GM18868 (cell line): ENCODE measurements at regions not wholly inside any gene's neighbourhood (a gene's known extent, or its start where the extent isn't known, plus 50 kb on each side); places are given as distances from the start of the nearest gene placed in this dataset.
A peak's percentile ranks its signal among the peaks of the same experiment; 100 is the strongest.
"Not testable (repeated sequence)": the region's sequence is repeated elsewhere in the genome, so short reads cannot be mapped to it uniquely, and the experiment has no call there.

Experiments used
- ATAC-seq: cut with Tn5 transposase; IDR thresholded peaks from one replicate; pipeline ENCODE4 v1.9.1; 2021; ENCODE audit warnings: mild to moderate bottlenecking, moderate library complexity; ENCODE audit not compliant: unreplicated experiment

DNA sequence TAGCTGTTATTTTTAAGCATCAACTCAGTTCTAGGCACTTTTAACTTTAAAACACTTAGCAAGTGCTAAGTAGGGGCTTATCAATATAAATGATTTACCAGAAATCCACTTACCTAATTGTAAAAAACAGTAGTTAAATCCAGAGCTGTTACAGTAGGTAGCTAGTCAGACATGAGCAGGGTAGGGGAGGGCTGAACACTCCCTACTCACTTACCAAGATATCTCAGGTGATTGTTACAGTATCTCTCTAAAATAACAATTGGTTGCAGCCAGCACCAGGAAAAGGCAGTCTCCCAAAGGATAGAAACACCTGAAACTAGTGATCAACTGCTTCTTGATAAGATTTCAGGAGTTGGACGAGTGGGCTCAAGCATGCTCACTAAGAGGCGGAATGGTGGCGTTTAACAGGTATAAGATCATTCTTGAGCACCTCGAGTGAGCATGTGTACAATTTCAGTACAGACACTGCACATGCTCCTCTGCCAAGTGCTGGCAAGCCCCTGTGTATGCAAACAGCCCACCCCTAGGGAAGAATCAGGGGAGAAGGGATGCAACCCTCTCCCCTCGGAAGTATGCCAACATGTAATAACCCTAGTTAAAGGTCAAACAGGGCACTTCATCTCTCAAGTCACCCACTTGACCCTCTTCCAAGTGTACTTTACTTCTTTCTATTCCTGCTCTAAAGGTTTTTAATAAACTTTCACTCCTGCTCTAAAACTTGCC, 1113.6 kb upstream of the SEL1L start:
- no peak for ATAC-seq

DNA sequence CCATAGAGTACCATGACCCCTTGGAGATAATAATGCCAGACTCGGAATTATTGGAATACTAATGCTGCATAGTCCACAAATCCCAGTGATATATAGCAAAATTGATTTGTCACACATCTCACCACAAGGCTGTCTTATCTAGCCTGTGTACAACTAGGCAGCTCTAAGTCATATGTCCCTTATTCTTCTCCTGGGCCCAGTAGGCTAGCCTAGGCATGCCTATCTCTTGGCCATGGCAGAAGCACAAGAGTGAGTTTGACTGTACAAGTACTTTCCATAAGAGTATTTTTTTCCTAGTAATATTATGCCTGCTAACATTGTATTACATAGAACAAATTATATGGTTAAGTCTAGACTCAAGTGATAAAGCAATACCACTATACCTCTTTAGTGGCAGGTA, 1122.1 kb upstream of the SEL1L start:
- ATAC-seq, result no peak

DNA sequence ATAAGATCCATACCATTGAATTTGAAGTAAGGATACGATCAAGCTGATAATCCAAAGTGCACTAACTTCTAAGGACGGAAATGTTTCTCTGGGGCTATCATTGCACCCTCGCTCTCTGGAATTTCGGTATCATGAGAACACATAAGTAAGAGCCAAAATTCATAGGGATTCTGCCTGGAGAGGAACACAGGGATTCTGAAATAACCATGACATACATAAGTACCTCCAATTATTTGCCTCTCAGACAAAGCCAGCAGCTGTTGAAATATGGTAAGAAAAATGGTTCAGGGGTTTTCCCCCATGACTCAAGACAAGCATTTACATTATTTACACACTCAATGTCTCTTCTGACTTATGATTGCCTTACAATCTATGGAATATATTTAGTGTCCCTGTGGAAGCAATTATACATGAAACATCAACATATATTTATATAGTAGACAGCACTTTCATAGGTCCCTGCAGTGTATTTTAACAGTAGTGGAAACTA, 1123.6 kb upstream of the SEL1L start:
- ATAC-seq, result peak; percentile 91

DNA sequence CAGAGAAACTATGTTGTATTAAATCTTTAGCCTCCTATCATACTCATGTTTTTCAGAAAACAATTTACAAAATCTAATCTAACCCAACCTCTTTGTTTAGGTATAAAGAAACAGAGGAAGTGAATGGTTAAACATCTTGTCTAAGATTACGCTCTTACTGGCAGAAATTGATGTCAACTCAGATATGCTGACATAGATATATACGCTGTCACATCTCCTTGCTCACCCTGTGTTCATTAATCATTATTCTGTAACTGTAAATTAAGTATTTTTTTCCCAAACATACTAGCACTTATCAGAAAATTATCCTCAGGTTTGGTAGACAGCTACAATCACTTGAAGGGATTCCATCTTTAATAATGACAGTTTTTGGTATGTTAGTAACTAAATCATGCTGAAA, 1127.6 kb upstream of the SEL1L start:
- no peak for ATAC-seq

DNA sequence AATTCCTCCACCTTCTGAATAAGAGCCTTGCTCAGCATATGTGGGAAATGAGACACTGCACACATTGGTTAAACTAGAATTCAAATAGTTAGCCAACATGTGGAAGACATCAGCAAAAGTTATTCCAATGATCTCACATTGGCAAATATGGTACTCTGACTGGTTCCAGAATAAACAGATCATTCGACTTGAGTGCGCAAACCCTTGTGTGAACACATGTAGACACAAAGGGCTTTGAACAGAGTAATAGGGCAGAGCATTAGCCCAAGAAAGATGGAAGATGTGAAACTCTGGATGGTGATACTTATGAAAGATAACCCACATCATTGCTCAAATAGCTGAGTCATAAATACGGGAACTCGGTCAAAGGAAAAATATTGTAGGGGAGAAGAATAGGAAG, 1133.4 kb upstream of the SEL1L start:
- ATAC-seq, result no peak

DNA sequence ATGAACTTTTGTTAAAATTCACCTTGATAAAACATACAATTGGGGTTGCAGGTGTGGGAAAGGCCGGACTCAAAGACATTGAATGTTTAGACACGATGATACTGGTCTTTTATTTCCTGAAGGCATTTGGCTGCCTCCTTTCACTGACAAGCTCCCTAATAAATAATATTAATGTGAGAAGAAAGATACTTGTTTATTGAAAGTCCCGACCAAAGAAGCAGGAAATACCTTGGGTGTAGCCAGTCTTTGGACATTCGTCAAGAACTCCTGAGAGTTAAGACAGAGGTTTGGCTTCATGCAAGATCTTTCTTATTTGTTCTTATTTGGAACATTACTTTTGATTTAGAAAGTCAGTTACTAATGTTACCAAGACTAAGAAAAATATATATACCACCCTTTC, 1133.8 kb upstream of the SEL1L start:
- ATAC-seq, result no peak

DNA sequence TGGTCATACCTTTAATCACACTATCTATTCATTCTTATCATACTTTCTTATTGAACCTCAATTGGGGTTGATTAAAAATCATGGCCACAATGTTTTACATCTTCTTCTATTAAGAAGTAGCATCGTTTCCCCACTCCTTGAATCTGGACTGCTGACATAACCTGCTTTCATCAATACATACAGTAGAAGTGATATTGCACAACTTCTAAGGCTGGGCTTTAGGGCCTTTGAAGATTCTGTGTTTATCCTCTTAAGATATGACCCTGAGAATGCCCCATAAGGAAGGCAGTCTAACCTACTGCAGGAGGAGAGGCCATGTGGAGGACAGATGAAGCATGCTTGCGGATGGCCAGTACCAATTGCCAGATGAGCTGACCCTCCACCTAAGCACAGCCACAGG, 1142.8 kb upstream of the SEL1L start:
- ATAC-seq, result no peak

DNA sequence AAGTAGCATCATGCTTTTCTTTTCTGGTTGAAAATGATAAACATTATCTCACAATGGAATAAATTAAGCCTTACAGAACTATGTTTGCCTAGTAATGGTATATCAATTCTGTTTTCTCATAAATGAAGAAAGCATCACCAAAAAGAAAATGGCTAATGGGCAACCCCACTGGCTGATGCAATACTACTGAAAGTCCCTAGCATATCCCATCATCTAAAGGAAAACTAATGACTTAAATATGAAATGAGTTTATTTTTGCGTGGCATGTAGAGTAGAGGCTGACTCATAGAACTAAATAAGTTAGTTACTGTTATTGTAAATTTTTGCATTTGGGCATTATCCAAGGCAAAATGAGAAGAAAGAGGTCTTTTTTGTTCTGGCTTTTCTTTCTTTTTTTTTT, 1156.3 kb upstream of the SEL1L start:
- no peak for ATAC-seq

DNA sequence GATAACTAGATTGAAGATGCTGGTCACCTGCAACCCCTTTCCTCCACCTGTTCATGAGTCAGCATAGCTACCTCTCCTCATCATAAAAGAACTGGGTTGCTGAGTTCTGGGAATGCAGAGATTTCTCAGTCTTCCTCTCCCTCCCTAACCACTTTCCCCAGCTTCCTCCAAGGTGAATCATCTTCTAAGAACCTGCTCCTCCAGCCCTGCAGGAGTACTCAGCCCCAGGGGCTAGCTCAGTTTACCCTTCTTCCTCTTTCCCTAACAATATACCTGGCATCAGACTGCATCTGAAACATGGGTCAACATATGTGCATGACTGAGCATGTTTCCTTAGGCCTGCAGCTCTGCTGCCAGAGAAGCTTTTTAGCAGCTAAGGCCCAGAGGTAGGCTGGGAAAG, 1157.5 kb upstream of the SEL1L start:
- ATAC-seq, result not testable (repeated sequence)

DNA sequence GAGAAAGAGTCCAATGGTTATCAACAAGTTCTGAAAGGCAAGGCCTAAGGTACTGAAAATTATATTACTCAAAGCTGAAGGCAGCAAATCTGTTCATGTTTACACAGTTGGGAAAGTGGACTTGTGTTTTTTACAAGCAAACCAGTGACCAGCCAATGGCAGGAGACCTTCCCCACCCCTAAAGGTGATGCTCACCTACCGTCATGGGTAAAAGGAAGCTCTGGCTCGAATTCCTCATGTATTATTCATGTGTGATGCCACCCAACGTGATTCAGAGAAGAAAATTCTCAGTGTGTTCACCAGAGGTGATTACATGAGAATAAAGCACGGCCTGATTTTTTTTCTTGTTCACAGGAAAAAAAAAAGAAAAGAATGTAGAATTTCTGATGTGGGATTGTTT, 1161.2 kb upstream of the SEL1L start:
- no peak for ATAC-seq

DNA sequence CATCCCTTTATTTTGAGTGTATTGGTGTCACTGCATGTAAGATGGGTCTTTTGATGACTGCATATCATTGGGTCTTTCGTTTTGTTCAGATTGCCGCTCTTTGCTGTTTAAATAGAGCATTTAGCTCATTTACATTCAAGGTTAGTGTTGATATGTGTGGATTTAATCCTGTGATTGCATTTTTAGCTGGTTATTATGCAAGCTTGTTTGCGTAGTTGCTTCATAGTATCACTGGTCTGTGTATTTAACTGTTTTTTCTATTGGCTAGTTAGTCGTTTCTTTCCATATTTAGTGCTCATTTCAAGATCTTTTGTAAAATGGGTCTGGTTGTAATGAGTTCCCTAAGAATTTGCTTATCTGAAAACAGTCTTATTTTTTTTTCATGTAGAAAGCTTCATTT, 1170.6 kb upstream of the SEL1L start:
- no peak for ATAC-seq

DNA sequence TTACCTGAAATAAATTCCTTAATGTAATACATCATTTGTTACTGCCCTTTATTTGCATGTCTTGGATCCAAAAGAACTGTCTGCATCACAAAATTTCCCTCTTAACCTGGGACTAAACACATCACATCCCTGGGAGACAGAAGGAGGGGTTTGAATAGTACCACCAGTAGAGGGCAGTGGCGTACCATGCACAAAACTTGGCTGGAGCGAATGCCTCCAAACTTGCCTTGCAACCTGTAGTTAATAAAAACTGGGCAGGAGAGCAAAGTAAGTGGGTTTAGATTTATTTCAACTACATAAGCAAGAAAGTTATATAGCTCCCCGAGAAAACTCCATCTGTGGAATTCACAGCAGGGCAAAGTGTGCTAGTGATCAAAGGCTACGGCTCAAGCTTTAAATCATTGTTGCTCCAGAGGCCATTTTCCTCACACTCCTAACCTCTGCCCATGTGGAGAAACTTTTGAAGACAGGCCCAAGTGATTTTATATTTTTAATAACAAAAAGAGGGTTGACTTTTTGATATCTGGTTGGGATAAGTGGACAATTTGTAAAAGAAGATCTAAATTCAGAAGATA, 1176.7 kb upstream of the SEL1L start:
- peak; percentile 88 for ATAC-seq

DNA sequence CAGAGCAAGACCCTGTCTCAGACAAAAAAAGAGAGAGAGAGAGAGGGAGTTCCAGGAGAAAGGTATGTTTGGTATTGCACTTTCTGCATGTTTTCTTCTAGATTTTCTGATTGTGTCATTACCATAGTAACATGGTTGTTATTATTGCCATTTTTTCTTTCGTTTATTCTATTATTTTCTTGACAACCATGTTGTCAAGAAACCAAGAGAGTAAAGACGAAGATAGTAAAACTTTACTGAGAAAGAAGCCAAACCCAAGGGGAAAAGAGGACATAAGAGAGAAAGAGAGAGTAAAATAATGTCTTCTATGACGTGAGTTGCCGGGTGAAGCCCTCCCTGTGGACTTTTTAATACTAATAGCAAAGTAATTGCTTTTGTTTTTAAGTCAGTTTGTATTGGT, 1186.0 kb upstream of the SEL1L start:
- ATAC-seq, result no peak

DNA sequence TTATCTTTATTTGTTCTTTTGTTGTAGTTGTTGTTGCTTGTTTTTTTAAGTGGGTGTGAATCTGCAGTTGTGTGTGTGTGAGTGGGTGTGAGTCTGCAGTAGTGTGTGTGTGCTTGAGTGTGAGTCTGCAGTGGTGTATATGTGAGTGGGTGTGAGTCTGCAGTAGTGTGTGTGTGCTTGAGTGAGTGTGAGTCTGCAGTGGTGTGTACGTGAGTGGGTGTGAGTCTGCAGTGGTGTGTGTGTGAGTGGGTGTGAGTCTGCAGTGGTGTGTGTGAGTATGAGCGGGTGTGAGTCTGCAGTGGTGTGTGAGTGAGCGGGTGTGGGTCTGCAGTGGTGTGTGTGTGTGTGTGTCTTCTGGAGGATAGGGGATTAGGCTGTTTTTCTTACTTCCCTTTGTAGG, 1186.8 kb upstream of the SEL1L start:
- no peak for ATAC-seq

DNA sequence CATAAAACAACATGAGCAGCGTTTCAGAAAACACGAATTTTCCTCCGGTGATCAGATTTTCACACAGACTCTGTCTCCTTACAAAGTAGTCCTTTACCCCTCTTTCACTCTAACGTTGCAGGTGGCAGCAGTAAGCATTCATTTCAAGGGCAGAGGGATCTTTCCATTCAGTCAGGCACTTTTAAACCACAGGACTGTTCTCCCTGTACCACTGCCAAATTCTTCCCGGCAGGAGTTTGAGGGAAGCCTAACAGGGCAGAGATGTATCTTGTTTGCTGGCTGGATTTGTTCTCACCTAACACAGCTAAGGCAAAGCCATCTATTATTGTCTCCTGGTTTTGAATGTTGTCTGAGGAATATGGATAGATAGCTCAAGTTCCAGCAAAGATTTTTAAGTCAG, 1187.3 kb upstream of the SEL1L start:
- ATAC-seq, result no peak

DNA sequence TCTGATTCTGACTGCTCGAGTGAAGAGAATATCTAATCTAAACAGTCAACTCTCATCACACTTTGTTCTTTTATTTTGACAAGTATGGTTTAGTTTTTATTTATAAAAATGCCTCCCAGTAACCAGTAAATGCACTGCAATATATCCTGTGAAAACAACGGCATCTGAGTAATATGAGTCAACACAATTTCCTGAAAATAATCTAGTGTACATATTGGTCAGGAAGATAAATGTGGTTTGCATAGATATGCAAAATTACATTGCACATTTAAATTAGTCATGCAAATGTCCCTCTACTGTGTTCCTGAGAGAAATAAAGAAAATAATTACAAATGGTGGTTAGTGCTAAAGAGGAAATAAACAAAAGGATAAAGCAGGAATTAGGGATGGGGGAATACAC, 1190.7 kb upstream of the SEL1L start:
- no peak for ATAC-seq

DNA sequence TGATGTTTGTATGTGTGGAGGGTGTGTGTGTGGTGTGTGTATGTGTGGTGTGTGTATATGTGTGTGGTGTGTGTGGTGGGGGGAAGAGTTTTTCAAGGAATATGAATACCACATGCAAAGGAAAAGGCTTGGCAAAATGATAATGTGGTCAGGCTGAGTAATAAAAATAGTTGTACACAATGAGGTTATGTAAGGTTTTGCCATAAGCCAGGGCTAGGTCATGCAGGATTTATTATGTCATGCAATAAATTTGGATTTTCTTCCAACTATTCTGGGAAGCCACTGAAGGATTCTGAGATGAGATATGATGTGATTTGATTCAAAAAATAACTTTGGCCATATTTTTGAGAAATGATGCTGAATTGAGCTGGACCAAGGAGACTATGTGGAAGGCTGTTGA, 1191.6 kb upstream of the SEL1L start:
- no peak for ATAC-seq

DNA sequence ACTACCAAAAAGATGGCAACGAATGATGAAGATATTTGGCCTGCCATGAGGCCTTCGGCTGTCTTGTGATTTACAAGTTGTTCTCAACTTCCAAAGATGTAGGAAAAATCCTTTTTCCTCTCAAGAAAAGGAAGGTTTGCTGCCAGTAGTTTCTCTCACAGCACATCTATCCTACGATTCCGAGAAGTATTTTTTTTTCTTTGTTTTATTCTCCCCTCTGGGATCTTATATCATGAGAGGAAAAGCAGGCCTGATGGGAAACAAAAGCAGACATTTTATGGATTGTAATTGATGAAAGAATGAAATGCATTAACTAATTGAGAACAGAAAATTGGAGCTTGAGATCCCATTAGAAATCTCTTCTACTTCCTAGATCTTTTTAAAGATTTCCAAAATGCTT, 1197.9 kb upstream of the SEL1L start:
- ATAC-seq, result no peak

DNA sequence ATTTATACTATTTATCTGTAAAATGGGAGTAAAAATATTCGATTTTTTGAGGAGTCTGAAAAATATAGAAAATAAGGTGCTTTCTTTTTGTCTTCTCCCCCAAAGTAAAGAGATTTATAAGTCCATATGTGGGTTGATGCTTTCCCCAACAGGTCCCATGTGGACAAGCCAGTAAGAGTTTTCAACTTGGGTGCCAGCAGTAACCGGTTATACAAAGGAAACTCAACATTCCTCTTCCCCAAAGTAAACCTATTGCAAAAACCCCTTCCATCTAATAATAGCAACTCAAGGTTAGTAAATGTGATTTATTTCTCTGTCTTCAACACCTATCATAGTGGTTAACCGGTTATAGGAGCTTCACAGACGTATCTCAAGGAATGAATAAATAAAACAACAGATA, 1206.9 kb upstream of the SEL1L start:
- no peak for ATAC-seq

DNA sequence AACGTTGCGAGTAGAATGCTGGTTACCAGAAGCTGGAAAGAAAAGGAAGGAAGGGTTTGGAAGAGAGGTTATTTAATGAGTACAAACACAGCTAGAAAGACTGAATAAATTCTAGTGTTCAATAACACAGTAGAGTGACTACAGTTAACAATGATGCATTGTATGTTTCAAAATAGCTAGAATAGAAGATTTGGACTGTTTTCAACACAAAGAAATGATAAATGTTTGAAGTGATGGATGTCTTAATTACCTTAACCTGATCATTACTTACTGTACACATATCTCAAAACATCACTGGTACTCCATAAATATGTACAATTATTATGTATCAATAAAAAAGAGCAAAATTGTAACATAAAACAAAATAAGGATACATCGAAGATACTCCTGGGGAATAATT, 1221.8 kb upstream of the SEL1L start:
- ATAC-seq, result no peak

DNA sequence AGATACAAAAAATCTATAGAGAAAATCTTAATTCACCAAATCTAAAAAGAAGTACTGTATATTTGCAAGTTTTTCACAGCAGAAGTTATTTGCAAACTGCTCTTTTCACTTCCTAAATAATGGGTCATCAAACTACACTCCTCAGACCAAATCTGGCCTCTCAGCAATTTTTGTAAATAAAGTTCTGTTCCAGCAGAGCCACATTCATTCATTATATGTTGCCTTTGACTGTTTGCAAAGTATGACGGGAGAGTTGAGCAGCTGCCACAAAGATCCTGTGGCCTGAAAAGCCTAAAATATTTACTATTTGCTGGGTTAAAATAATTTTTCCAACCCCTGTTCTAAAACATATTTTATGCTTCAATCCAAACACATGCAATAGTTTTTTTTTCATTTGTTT, 1222.3 kb upstream of the SEL1L start:
- ATAC-seq, result no peak

DNA sequence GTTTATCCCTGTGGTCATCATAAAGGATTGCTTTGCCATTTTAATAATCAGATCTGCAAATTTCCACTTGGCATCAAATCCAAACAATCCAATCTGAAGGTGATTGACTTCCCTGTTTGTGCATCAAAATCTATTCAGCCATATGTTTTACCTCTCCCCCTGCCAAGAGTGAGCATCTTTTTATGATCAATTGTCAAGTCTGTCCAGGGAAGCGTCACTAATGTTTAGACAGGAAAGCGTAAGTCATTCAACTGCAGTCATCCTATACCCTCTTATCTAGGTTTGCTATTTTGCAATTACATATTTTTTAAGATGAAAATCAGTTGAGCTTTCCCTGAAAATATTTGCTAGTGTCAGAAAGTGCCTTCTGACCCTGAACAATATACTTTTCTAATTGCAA, 1224.1 kb upstream of the SEL1L start:
- no peak for ATAC-seq

DNA sequence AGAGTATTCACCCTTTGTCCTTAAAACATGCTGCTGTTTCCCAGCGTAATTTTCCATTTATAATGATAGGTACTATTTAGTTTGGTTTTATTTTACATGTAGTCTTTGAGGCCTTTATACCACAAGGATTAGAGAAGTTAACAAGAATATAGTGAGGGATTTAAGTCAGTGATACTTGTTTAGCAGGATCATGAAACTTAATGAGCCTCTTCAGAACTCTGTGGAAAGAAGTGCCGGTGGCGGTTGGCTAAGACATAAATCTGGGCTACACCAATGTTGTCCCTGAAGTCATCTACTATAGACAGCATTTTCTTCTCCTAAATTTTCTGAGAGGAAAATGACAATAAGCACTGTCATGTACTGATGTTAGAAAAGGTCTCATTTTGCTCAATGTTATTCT, 1226.0 kb upstream of the SEL1L start:
- no peak for ATAC-seq
